Activated CD4-positive, CD25-positive, alpha-beta regulatory T cell treated with anti-CD3 and anti-CD28 coated beads, Interleukin-2, amount 50 U/mL, for 16 hours (primary cell): ENCODE measurements at regions not wholly inside any gene's neighbourhood (a gene's known extent, or its start where the extent isn't known, plus 50 kb on each side); places are given as distances from the start of the nearest gene placed in this dataset.

ENCODE experiments used
- DNase-seq: peaks from one replicate; pipeline ENCODE4 v3.0.0-alpha.2; 2020; ENCODE audit warnings: low read depth, low spot score

DNA sequence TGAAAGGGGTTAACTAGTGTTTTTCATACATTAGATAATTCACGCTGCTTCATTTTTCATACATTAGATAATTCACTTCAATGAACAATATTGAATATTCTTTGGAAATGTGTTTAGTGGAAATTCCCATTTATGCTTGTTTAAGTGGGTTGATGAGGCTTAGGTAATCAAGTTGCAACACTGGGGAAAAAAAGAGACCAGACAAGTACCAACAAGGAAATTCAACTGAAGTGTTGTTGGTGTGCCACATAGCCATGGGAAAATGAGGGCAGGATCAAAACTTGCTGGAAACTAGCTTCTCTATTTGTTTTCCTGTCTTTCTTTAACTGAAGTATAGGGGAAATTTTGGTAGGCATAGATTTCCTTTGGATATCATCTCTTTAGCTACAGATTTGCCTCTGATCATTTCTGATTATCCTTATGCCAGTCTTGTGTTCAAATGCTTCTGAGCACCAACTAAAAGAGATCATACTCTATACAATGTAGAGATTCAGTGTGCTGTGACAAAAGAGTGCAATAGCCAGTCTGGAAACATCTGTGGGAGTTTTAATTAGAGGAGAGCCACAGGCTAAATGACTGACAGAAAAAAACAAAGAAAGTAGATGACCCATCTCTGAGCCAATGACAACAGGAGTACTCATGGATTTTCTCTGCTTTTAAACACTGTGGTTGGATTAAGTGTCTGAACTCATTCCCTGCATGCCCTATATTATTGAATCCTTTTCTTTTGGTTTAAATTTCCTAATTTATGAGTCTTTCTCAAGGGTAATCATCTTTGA lies 67.6 kb upstream of the CTSC start:
- no peak for DNase-seq

DNA sequence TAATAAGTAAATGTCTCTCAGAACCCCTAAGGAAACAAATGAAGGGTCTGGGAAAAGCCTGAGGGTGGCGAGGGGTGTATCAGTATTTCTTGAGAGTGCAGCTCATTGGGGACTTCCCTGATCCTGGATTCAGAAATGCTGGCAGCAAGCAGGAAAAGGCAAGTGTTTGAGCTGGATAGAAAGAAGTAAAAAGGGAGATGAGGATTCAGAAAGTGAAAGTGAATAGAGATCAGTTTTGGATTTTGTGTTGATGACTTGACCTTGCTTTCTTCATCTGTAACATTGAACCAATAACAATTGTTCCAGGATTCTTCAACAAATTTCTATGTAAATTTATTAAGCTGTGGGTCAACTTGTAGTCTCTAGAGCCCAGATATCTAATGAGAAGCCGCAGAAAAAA lies 66.9 kb upstream of the CTSC start:
- DNase-seq: no peak

DNA sequence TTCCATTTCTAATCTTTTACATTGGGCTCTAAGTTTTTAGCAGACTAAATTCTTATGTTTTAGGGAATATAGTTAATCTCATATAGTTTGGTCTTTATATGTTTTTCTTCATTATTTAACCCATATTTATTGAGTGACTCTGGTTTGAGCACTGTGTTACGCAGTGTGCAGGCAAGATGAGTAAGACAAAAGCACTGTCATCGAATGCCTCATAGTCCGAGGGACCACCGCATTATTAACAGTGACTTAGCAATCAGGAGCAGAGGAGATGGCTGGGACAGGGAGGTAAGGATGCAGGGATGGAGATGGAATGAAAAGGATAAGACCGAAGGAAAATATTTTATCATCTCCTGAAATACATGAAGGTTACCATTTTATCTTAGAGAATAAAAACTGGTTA lies 65.2 kb upstream of the CTSC start:
- DNase-seq: no peak

DNA sequence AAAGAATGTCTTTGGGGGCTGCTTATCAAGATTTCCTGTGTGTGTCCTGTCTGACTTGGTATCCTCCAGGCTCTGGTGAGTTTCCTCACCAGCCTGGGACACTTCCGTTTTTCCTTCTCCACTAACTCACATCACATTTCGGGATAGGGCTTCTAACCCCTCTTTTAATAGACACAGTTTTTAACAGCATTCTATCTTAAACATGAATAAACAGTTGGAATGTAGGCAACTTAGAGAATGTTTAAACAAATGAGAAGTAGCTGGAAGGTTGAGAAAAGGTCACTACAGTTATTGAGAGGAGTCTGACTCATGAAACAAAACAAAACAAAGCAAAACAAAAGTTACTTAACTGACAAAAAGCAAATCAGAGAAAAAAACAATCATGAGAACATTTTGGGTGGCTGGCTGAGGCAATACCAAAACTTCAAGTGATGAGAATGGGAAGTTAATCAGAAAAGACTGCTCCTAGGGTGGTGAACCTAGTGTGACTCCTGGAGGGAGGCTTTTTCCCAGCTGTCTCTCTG lies 64.7 kb upstream of the CTSC start:
- no peak for DNase-seq

DNA sequence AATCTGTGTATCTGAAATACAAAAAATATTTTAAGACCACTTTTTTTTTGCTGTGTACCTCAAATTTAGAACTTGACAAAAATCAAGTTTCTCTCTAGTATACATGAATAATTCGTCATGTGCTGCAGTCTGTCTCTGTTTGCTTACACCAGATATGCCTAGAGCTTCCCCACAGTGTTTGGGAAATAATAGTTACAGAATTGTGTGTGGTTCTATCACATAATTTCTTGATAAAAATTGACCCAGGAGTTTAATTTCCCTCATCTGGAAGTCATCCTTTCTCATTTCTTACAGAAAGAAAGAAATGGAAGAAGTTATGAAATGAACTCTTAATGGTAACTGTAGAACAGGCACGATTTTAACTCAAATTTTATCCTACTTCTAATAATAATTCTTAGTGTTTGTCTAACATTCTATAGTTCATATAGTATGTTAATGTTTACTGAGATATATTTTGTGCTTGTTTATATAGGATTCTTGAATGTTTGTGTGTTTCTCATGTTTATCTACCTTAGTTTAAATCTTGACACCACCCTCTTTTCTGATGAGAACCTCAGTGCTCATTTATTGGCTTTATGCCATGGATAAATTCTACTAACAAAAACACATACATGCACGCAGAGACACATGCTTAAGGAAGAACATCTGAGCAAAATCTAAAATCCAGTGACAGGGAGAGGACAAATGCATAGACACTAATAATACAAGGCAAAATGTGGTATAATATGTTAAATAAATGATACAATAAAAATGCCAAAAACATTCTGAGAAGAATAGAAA lies 61.4 kb upstream of the CTSC start:
- DNase-seq: no peak

DNA sequence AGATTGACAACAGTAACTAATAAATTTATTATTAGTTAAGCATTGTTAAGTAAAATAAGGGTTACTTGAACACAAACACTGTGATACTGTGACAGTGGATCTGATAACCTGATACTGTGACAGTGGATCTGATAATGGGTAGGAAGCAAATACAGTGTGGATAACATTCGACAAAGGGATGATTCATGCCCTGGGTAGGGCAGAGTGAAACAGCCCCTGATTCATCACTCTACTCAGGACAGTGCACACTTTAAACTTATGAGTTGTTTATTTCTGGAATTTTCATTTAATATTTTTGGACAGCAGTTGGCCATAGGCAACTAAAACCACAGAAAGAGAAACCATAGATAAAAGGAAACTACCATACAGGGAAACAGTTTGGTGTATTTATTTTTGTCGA lies 60.8 kb upstream of the CTSC start:
- DNase-seq: no peak

DNA sequence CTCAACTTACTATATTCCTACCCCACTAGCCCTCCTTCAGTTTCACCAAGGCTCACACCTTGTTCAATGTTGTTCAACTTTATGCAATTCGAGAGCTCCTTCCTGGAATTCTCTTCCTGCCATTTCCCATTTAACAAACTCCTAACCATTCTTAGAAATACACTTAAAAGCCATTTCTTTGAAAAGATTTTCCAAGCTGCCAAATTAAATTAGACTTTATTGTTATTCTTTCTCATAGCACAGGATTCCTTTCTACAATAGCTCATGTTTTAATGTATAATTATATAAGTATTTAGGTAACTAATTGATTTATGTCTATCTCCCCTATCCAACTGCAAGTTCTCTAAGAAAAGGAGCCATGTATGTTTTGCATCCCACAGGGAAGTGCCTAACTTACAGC lies 52.7 kb upstream of the CTSC start:
- DNase-seq: no peak

DNA sequence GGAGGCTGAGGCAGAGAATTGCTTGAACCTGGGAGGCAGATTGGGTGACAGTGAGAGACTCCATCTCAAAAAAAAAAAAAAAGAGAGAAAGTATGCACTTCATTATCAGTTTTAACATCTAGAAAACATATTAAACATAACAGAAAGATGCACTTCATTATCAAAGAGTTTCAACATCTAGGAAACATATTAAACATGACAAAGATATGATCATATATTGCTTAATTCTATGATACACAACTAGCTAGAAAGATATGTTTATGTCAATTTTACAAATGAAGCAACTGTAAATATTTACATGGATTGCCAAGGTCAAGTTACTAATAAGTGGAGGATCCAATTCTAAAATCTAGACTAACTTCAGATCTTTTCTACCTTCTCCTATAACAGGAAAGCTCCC lies 50.4 kb upstream of the CTSC start:
- DNase-seq: no peak
